ENCODE measurements at regions not wholly inside any gene's neighbourhood (a gene's known extent, or its start where the extent isn't known, plus 50 kb on each side); places are given as distances from the start of the nearest gene placed in this dataset.

DNA sequence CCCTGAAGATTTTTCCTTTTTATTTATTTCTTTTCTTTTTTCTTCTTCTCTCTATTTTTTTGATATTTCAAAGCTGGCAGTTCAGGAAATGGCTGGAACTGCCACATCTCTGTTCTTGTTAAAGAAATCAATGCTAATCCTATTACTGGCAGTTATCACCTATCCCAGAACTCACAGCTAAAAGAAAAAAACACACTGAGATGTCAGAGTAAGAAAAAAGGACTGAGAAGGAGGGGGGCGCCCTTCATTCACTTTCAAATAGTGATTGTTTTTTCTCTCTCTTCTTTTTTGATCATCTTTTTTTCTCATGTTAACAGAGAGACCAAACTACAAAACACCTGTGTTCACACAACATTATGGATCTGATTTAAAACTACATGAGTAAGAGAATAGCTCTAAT lies 337.1 kb downstream of the IL20RB start:
- H3K27me3 Mint-ChIP-seq (ENCODE audit: insufficient read depth, unreplicated experiment), result peaks cover 20% of the 10 kb centered on the region
- BruUV-seq (replicated peaks), result no TSS peak
- no peaks in the 10 kb centered on the region for H3K4me1 Mint-ChIP-seq (ENCODE audit: low read depth, unreplicated experiment)

DNA sequence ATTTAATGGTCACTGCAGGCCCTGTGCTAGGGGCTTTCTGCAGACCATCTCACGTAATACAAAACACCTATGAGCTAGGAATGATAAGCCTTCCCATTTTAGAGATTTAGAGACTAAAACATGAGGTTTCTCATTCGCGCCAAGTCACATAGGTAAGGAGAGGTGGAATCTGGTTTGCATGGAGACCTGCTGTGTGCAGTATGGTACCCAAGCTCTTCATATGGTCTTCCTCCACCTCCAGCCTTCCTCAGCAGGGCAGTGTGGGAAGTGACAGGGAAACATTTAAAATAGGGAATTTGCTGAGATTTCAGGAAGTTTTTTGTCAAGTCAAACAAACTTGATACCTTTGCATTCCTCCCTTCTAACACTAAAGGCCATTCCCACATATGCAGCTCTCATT lies 337.6 kb downstream of the IL20RB start:
- Mint-ChIP-seq H3K27ac (ENCODE audit: unreplicated experiment) (no peak overlapping the region), H3K4me1 (ENCODE audit: low read depth, unreplicated experiment) (no peaks in the 10 kb centered on the region), H3K9me3 (ENCODE audit: unreplicated experiment) (no peaks in the 10 kb centered on the region), H3K4me3 (ENCODE audit: unreplicated experiment) (no peak overlapping the region), H3K27me3 (ENCODE audit: insufficient read depth, unreplicated experiment) (peaks cover 20% of the 10 kb centered on the region), H3K36me3 (ENCODE audit: insufficient read depth, unreplicated experiment) (no peaks in the 10 kb centered on the region)
- Histone ChIP-seq H3K4me3 (ENCODE audit: low read depth, low read length) (no peak overlapping the region), H3K4me1 (no peaks in the 10 kb centered on the region), H3K9me3 (no peaks in the 10 kb centered on the region), H3K27me3 (replicated peaks; ENCODE audit: control insufficient read depth, insufficient read depth, low read length) (no peaks in the 10 kb centered on the region), H3K36me3 (ENCODE audit: control insufficient read depth, insufficient read depth, low read length) (no peaks in the 10 kb centered on the region)
- DNase-seq, result no peak
- intact Hi-C loops (cut with micrococcal nuclease; ENCODE audit: unreplicated experiment), result no loop called here
- CTCF ChIA-PET, result no interaction called here
- POLR2A ChIA-PET, result no interaction called here
- TF ChIP-seq, protein P1, sequence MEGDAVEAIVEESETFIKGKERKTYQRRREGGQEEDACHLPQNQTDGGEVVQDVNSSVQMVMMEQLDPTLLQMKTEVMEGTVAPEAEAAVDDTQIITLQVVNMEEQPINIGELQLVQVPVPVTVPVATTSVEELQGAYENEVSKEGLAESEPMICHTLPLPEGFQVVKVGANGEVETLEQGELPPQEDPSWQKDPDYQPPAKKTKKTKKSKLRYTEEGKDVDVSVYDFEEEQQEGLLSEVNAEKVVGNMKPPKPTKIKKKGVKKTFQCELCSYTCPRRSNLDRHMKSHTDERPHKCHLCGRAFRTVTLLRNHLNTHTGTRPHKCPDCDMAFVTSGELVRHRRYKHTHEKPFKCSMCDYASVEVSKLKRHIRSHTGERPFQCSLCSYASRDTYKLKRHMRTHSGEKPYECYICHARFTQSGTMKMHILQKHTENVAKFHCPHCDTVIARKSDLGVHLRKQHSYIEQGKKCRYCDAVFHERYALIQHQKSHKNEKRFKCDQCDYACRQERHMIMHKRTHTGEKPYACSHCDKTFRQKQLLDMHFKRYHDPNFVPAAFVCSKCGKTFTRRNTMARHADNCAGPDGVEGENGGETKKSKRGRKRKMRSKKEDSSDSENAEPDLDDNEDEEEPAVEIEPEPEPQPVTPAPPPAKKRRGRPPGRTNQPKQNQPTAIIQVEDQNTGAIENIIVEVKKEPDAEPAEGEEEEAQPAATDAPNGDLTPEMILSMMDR (IDR thresholded peaks at IDR 0.05; ENCODE audit: insufficient read depth in 1 of 2, low read depth in 1 of 2, low read length in 1 of 2, severe bottlenecking in 1 of 2, unreplicated experiment in 1 of 2), result no peak
- no TSS peak for BruUV-seq (replicated peaks)

More for the DNA sequence above, 337.1 kb downstream of the IL20RB start:
- no peak overlapping the region for H3K27ac Mint-ChIP-seq (ENCODE audit: unreplicated experiment)
- Histone ChIP-seq H3K4me1 (no peaks in the 10 kb centered on the region), H3K4me3 (ENCODE audit: low read depth, low read length) (no peak overlapping the region), H3K36me3 (ENCODE audit: control insufficient read depth, insufficient read depth, low read length) (no peaks in the 10 kb centered on the region), H3K27me3 (replicated peaks; ENCODE audit: control insufficient read depth, insufficient read depth, low read length) (no peaks in the 10 kb centered on the region), H3K9me3 (no peaks in the 10 kb centered on the region)
- H3K9me3 Mint-ChIP-seq (ENCODE audit: unreplicated experiment), result no peaks in the 10 kb centered on the region
- H3K4me3 Mint-ChIP-seq (ENCODE audit: unreplicated experiment), result no peak overlapping the region
- TF ChIP-seq, protein P1 (IDR thresholded peaks at IDR 0.05; ENCODE audit: insufficient read depth in 1 of 2, low read depth in 1 of 2, low read length in 1 of 2, severe bottlenecking in 1 of 2, unreplicated experiment in 1 of 2), result no peak
- intact Hi-C loops (cut with micrococcal nuclease; ENCODE audit: unreplicated experiment), result no loop called here
- H3K36me3 Mint-ChIP-seq (ENCODE audit: insufficient read depth, unreplicated experiment), result no peaks in the 10 kb centered on the region
- CTCF ChIA-PET, result no interaction called here
- POLR2A ChIA-PET, result no interaction called here
- no peak for DNase-seq

DNA sequence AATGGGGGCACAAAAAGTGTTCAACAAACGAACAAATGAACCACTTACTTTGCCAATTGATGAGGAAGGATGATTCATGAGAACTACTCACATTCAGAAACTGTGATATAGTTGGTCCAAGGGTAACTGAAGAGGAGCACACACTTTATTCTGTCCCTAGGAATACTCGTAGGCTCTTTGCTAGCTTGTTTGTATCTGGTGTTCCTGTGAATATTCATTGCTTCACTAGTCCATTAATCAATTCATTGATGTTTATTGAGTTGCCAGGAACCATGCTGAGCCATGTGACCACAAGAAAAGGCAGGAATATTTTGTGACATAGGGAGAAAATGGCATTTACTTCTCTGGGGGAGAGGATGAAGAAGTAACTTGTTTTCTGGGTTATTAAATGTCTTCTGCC lies 338.3 kb downstream of the IL20RB start:
- intact Hi-C loops (cut with micrococcal nuclease; ENCODE audit: unreplicated experiment), result no loop called here
- no peak overlapping the region for H3K27ac Mint-ChIP-seq (ENCODE audit: unreplicated experiment)

More for the DNA sequence above, 338.3 kb downstream of the IL20RB start:
- Histone ChIP-seq H3K4me3 (ENCODE audit: low read depth, low read length) (no peak overlapping the region), H3K4me1 (no peaks in the 10 kb centered on the region), H3K9me3 (no peaks in the 10 kb centered on the region), H3K27me3 (replicated peaks; ENCODE audit: control insufficient read depth, insufficient read depth, low read length) (no peaks in the 10 kb centered on the region), H3K36me3 (ENCODE audit: control insufficient read depth, insufficient read depth, low read length) (no peaks in the 10 kb centered on the region)
- no peak overlapping the region for H3K4me3 Mint-ChIP-seq (ENCODE audit: unreplicated experiment)
- TF ChIP-seq, protein P1 (IDR thresholded peaks at IDR 0.05; ENCODE audit: insufficient read depth in 1 of 2, low read depth in 1 of 2, low read length in 1 of 2, severe bottlenecking in 1 of 2, unreplicated experiment in 1 of 2), result no peak
- no peaks in the 10 kb centered on the region for H3K9me3 Mint-ChIP-seq (ENCODE audit: unreplicated experiment)
- H3K36me3 Mint-ChIP-seq (ENCODE audit: insufficient read depth, unreplicated experiment), result no peaks in the 10 kb centered on the region
- H3K4me1 Mint-ChIP-seq (ENCODE audit: low read depth, unreplicated experiment), result no peaks in the 10 kb centered on the region
- BruUV-seq (replicated peaks), result no TSS peak
- POLR2A ChIA-PET, result no interaction called here
- H3K27me3 Mint-ChIP-seq (ENCODE audit: insufficient read depth, unreplicated experiment), result peaks cover 16% of the 10 kb centered on the region
- CTCF ChIA-PET, result no interaction called here
- DNase-seq, result no peak

Measured in Caco-2 (cell line).